ENCODE measurements at regions not wholly inside any gene's neighbourhood (a gene's known extent, or its start where the extent isn't known, plus 50 kb on each side); places are given as distances from the start of the nearest gene placed in this dataset.

- H3K9me2 ChIP-seq (ENCODE audit: insufficient read depth, low read length), result no peaks in the 10 kb centered on the region
- TF ChIP-seq CTCF (IDR thresholded peaks at IDR 0.05; ENCODE audit: poor library complexity, severe bottlenecking), result no peak
- no peak for TF ChIP-seq SMC3 (conservative IDR thresholded peaks at IDR 0.05; ENCODE audit: poor library complexity)
- TF ChIP-seq REST (IDR thresholded peaks at IDR 0.05; ENCODE audit: borderline replicate concordance), result no peak
- no peak for TF ChIP-seq EP300 (conservative IDR thresholded peaks at IDR 0.05; ENCODE audit: poor library complexity, severe bottlenecking)
- TF ChIP-seq RAD21 (conservative IDR thresholded peaks at IDR 0.05), result no peak
- no peak for TF ChIP-seq EZH2 (IDR thresholded peaks at IDR 0.05; ENCODE audit: borderline replicate concordance, insufficient read depth, low read length, poor library complexity, severe bottlenecking)
- no peak for TF ChIP-seq POLR2AphosphoS5 (IDR thresholded peaks at IDR 0.05)
- TF ChIP-seq MXI1 (conservative IDR thresholded peaks at IDR 0.05; ENCODE audit: poor library complexity, severe bottlenecking), result no peak
- no peak for TF ChIP-seq TAF1 (IDR thresholded peaks at IDR 0.05; ENCODE audit: low read depth)
- no peak overlapping the region for H2AFZ ChIP-seq (ENCODE audit: low read depth, low read length)
- no peaks in the 10 kb centered on the region for H3K36me3 ChIP-seq (ENCODE audit: insufficient read depth, low read length)
- H3K4me3 ChIP-seq (ENCODE audit: low read length), result peak overlapping the region; percentile 73
- H3K27me3 ChIP-seq (ENCODE audit: insufficient read depth, low read depth, low read length), result peaks cover 5% of the 10 kb centered on the region
- no peak overlapping the region for H3K27ac ChIP-seq (ENCODE audit: low read length)
- H4K20me1 ChIP-seq (ENCODE audit: insufficient read depth), result no peaks in the 10 kb centered on the region
- no peaks in the 10 kb centered on the region for H3K9me3 ChIP-seq (ENCODE audit: low read length)
- H3K9ac ChIP-seq (ENCODE audit: low read length), result no peak overlapping the region
- H3K4me2 ChIP-seq (ENCODE audit: low read length), result no peak overlapping the region
- no peaks in the 10 kb centered on the region for H3F3A ChIP-seq (ENCODE audit: insufficient read depth, low read length, poor library complexity, severe bottlenecking)
- H3K79me2 ChIP-seq (replicated peaks; ENCODE audit: insufficient read depth, low read length), result peaks cover 4% of the 10 kb centered on the region
These were observed 184.3 kb upstream of the LINGO1 start for GRCh38 chr15:77816983-77817382.

GRCh38 chr15:77815015-77815414, 182.3 kb upstream of the LINGO1 start:
- Histone ChIP-seq H3K27ac (ENCODE audit: low read length) (no peak overlapping the region), H3K4me3 (ENCODE audit: low read length) (no peak overlapping the region), H2AFZ (ENCODE audit: low read depth, low read length) (no peak overlapping the region), H3K9me2 (ENCODE audit: insufficient read depth, low read length) (no peaks in the 10 kb centered on the region), H3K79me2 (replicated peaks; ENCODE audit: insufficient read depth, low read length) (peaks cover 4% of the 10 kb centered on the region), H3K4me2 (ENCODE audit: low read length) (no peak overlapping the region), H3K27me3 (ENCODE audit: insufficient read depth, low read depth, low read length) (peaks cover 5% of the 10 kb centered on the region), H4K20me1 (ENCODE audit: insufficient read depth) (no peaks in the 10 kb centered on the region), H3K36me3 (ENCODE audit: insufficient read depth, low read length) (no peaks in the 10 kb centered on the region), H3F3A (ENCODE audit: insufficient read depth, low read length, poor library complexity, severe bottlenecking) (no peaks in the 10 kb centered on the region), H3K9ac (ENCODE audit: low read length) (no peak overlapping the region), H3K9me3 (ENCODE audit: low read length) (no peaks in the 10 kb centered on the region)
- no peak for TF ChIP-seq EZH2 (IDR thresholded peaks at IDR 0.05; ENCODE audit: borderline replicate concordance, insufficient read depth, low read length, poor library complexity, severe bottlenecking)
- TF ChIP-seq TAF1 (IDR thresholded peaks at IDR 0.05; ENCODE audit: low read depth), result no peak
- no peak for TF ChIP-seq RAD21 (conservative IDR thresholded peaks at IDR 0.05)
- TF ChIP-seq EP300 (conservative IDR thresholded peaks at IDR 0.05; ENCODE audit: poor library complexity, severe bottlenecking), result no peak
- TF ChIP-seq CTCF (IDR thresholded peaks at IDR 0.05; ENCODE audit: poor library complexity, severe bottlenecking), result no peak
- no peak for TF ChIP-seq SMC3 (conservative IDR thresholded peaks at IDR 0.05; ENCODE audit: poor library complexity)
- TF ChIP-seq MXI1 (conservative IDR thresholded peaks at IDR 0.05; ENCODE audit: poor library complexity, severe bottlenecking), result no peak
- TF ChIP-seq POLR2AphosphoS5 (IDR thresholded peaks at IDR 0.05), result no peak
- TF ChIP-seq REST (IDR thresholded peaks at IDR 0.05; ENCODE audit: borderline replicate concordance), result no peak

Data from neural cell (in vitro differentiated cells).